GM18517 (cell line): ENCODE measurements at regions not wholly inside any gene's neighbourhood (a gene's known extent, or its start where the extent isn't known, plus 50 kb on each side); places are given as distances from the start of the nearest gene placed in this dataset.

Source experiments
- ATAC-seq: cut with Tn5 transposase; IDR thresholded peaks from one replicate; pipeline ENCODE4 v1.9.1; 2021; ENCODE audit warnings: mild to moderate bottlenecking, moderate library complexity; ENCODE audit not compliant: unreplicated experiment

- no peak for ATAC-seq
Observed at GRCh38 chr18:60319129-60319528, 53.4 kb downstream of the MC4R start.

GRCh38 chr18:60311676-60312360 is 60.8 kb downstream of the MC4R start:
- ATAC-seq, result no peak

- ATAC-seq, result no peak
Observed at GRCh38 chr18:60295674-60296073, 76.9 kb downstream of the MC4R start.

GRCh38 chr18:60292186-60292585 is 80.4 kb downstream of the MC4R start:
- no peak for ATAC-seq

- ATAC-seq, result no peak
Observed at GRCh38 chr18:60279391-60279790, 93.2 kb downstream of the MC4R start.

GRCh38 chr18:60277855-60278480 is 94.6 kb downstream of the MC4R start:
- no peak for ATAC-seq

- no peak for ATAC-seq
Observed at GRCh38 chr18:60267391-60268058, 105.0 kb downstream of the MC4R start.

- ATAC-seq, result no peak
Observed at GRCh38 chr18:60266558-60266957, 106.0 kb downstream of the MC4R start.

GRCh38 chr18:60259052-60259681 is 113.4 kb downstream of the MC4R start:
- ATAC-seq, result peak; percentile 82

- ATAC-seq, result no peak
Observed at GRCh38 chr18:60249388-60249787, 123.2 kb downstream of the MC4R start.

GRCh38 chr18:60248336-60249330 is 123.9 kb downstream of the MC4R start:
- ATAC-seq, result no peak

GRCh38 chr18:60247103-60247502 is 125.5 kb downstream of the MC4R start:
- ATAC-seq, result peak; percentile 87

GRCh38 chr18:60246606-60247005 is 126.0 kb downstream of the MC4R start:
- peak; percentile 83 for ATAC-seq

- no peak for ATAC-seq
Observed at GRCh38 chr18:60245096-60245495, 127.5 kb downstream of the MC4R start.

- peak; percentile 97 for ATAC-seq
Observed at GRCh38 chr18:60239024-60239710, 133.4 kb downstream of the MC4R start.

GRCh38 chr18:60235164-60235563 is 137.4 kb downstream of the MC4R start:
- no peak for ATAC-seq

- peak; percentile 64 for ATAC-seq
Observed at GRCh38 chr18:60232541-60232940, 140.0 kb downstream of the MC4R start.

- ATAC-seq, result no peak
Observed at GRCh38 chr18:60228609-60229595, 143.7 kb downstream of the MC4R start.

GRCh38 chr18:60215432-60215831 is 157.1 kb downstream of the MC4R start:
- no peak for ATAC-seq
